ENCODE measurements at regions not wholly inside any gene's neighbourhood (a gene's known extent, or its start where the extent isn't known, plus 50 kb on each side); places are given as distances from the start of the nearest gene placed in this dataset.

GRCh38 chr11:109564241-109564640, 142.3 kb downstream of the C11orf87 start:
- DNase-seq: no peak

- no peak for DNase-seq
Measured at GRCh38 chr11:109582470-109582869, 160.5 kb downstream of the C11orf87 start.

GRCh38 chr11:109584001-109584972, 162.3 kb downstream of the C11orf87 start:
- no peak for DNase-seq

- DNase-seq: no peak
Measured at GRCh38 chr11:109586789-109587188, 164.8 kb downstream of the C11orf87 start.

- DNase-seq: no peak
Measured at GRCh38 chr11:109590782-109591181, 168.8 kb downstream of the C11orf87 start.

GRCh38 chr11:109597336-109597735, 175.3 kb downstream of the C11orf87 start:
- DNase-seq: no peak

- no peak for DNase-seq
Measured at GRCh38 chr11:109604481-109605400, 182.8 kb downstream of the C11orf87 start.

- no peak for DNase-seq
Measured at GRCh38 chr11:109606256-109606655, 184.3 kb downstream of the C11orf87 start.

- DNase-seq: no peak
Measured at GRCh38 chr11:109609454-109610185, 187.6 kb downstream of the C11orf87 start.

GRCh38 chr11:109612496-109612895, 190.5 kb downstream of the C11orf87 start:
- no peak for DNase-seq

- DNase-seq: no peak
Measured at GRCh38 chr11:109619498-109619897, 197.5 kb downstream of the C11orf87 start.

- DNase-seq: no peak
Measured at GRCh38 chr11:109629734-109630133, 207.7 kb downstream of the C11orf87 start.

GRCh38 chr11:109641549-109641948, 219.6 kb downstream of the C11orf87 start:
- DNase-seq: no peak

- no peak for DNase-seq
Measured at GRCh38 chr11:109644152-109644551, 222.2 kb downstream of the C11orf87 start.

- DNase-seq: no peak
Measured at GRCh38 chr11:109648804-109649203, 226.8 kb downstream of the C11orf87 start.

GRCh38 chr11:109654091-109654490, 232.1 kb downstream of the C11orf87 start:
- no peak for DNase-seq

GRCh38 chr11:109658190-109658589, 236.2 kb downstream of the C11orf87 start:
- DNase-seq: no peak

GRCh38 chr11:109667719-109668118, 245.7 kb downstream of the C11orf87 start:
- no peak for DNase-seq

- no peak for DNase-seq
Measured at GRCh38 chr11:109668973-109669634, 247.1 kb downstream of the C11orf87 start.

GRCh38 chr11:109677231-109677630, 255.2 kb downstream of the C11orf87 start:
- DNase-seq: no peak

- DNase-seq: no peak
Measured at GRCh38 chr11:109677876-109678275, 255.9 kb downstream of the C11orf87 start.

GRCh38 chr11:109680127-109680526, 258.1 kb downstream of the C11orf87 start:
- DNase-seq: no peak

All from inflammatory macrophage treated with lipopolysaccharide for 4 hours (primary cell).